Astrocyte (in vitro differentiated cells and primary cell): ENCODE measurements at regions not wholly inside any gene's neighbourhood (a gene's known extent, or its start where the extent isn't known, plus 50 kb on each side); places are given as distances from the start of the nearest gene placed in this dataset.

Experiments used
- EZH2 ChIP-seq: IDR thresholded peaks from 2 replicates; pipeline ENCODE4 v1.6.1; 2012; ENCODE audit warnings: mild to moderate bottlenecking, low read length, inconsistent platforms; ENCODE audit not compliant: insufficient read depth
- TF ChIP-seq, protein P1 (sequence below): IDR thresholded peaks from 2 replicates; pipeline ENCODE4 v1.5.1; 2011; ENCODE audit warnings: low read depth, mild to moderate bottlenecking, inconsistent platforms, low read length, moderate library complexity; ENCODE audit not compliant: insufficient read depth

- TF ChIP-seq, protein P1, sequence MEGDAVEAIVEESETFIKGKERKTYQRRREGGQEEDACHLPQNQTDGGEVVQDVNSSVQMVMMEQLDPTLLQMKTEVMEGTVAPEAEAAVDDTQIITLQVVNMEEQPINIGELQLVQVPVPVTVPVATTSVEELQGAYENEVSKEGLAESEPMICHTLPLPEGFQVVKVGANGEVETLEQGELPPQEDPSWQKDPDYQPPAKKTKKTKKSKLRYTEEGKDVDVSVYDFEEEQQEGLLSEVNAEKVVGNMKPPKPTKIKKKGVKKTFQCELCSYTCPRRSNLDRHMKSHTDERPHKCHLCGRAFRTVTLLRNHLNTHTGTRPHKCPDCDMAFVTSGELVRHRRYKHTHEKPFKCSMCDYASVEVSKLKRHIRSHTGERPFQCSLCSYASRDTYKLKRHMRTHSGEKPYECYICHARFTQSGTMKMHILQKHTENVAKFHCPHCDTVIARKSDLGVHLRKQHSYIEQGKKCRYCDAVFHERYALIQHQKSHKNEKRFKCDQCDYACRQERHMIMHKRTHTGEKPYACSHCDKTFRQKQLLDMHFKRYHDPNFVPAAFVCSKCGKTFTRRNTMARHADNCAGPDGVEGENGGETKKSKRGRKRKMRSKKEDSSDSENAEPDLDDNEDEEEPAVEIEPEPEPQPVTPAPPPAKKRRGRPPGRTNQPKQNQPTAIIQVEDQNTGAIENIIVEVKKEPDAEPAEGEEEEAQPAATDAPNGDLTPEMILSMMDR, result no peak
- no peak for TF ChIP-seq EZH2
Measured at GRCh38 chr2:104698276-104698675, 155.6 kb upstream of the POU3F3 start.
